Neural cell (in vitro differentiated cells): ENCODE measurements at regions not wholly inside any gene's neighbourhood (a gene's known extent, or its start where the extent isn't known, plus 50 kb on each side); places are given as distances from the start of the nearest gene placed in this dataset.

Experiments used
- EP300 ChIP-seq: fragments of 450-650 bp; conservative IDR thresholded peaks from 2 replicates; pipeline ENCODE4 v1.6.1; 2014; ENCODE audit warnings: antibody characterized with exemption, mild to moderate bottlenecking, moderate library complexity; ENCODE audit not compliant: poor library complexity, severe bottlenecking
- POLR2AphosphoS5 ChIP-seq: IDR thresholded peaks from 2 replicates; pipeline ENCODE4 v1.6.1; 2012
- RAD21 ChIP-seq: fragments of 450-650 bp; conservative IDR thresholded peaks from 2 replicates; pipeline ENCODE4 v1.6.1; 2014; ENCODE audit warnings: antibody characterized with exemption, mild to moderate bottlenecking, moderate library complexity
- SMC3 ChIP-seq: fragments of 450-650 bp; conservative IDR thresholded peaks from 2 replicates; pipeline ENCODE4 v1.6.1; 2014; ENCODE audit warnings: antibody characterized with exemption, mild to moderate bottlenecking, moderate library complexity; ENCODE audit not compliant: poor library complexity
- TAF1 ChIP-seq: IDR thresholded peaks from 2 replicates; pipeline ENCODE4 v1.6.1; 2012; ENCODE audit warnings: low read depth
- TF ChIP-seq, protein P1 (sequence below): fragments of 450-650 bp; IDR thresholded peaks from 2 replicates; pipeline ENCODE4 v1.5.1; 2014; ENCODE audit warnings: antibody characterized with exemption, mild to moderate bottlenecking, moderate library complexity; ENCODE audit not compliant: poor library complexity, severe bottlenecking

DNA sequence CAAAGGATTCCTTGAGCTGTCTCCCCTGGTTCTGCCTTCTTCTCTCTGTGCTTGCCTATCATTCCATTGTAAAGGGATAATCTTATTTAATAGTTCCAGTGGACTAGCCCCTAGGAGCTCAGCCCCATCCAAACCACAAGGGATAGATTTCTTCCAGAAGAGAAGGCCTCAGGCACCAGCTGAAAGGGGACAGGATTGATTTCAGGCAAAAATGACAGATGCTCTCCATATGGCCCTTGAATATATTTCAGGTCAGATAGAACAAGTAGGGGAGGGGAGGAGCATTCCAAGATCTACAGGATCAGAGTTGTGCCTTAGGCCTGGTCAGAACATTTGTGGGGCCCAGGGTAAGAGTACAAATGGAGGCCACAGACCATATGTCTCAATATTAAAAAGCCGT is 85.3 kb downstream of the RPLP1 start:
- TF ChIP-seq RAD21 (no peak), TAF1 (no peak), POLR2AphosphoS5 (no peak), SMC3 (no peak), EP300 (no peak)
- TF ChIP-seq, protein P1, sequence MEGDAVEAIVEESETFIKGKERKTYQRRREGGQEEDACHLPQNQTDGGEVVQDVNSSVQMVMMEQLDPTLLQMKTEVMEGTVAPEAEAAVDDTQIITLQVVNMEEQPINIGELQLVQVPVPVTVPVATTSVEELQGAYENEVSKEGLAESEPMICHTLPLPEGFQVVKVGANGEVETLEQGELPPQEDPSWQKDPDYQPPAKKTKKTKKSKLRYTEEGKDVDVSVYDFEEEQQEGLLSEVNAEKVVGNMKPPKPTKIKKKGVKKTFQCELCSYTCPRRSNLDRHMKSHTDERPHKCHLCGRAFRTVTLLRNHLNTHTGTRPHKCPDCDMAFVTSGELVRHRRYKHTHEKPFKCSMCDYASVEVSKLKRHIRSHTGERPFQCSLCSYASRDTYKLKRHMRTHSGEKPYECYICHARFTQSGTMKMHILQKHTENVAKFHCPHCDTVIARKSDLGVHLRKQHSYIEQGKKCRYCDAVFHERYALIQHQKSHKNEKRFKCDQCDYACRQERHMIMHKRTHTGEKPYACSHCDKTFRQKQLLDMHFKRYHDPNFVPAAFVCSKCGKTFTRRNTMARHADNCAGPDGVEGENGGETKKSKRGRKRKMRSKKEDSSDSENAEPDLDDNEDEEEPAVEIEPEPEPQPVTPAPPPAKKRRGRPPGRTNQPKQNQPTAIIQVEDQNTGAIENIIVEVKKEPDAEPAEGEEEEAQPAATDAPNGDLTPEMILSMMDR: no peak
